ENCODE measurements at regions not wholly inside any gene's neighbourhood (a gene's known extent, or its start where the extent isn't known, plus 50 kb on each side); places are given as distances from the start of the nearest gene placed in this dataset.

DNA sequence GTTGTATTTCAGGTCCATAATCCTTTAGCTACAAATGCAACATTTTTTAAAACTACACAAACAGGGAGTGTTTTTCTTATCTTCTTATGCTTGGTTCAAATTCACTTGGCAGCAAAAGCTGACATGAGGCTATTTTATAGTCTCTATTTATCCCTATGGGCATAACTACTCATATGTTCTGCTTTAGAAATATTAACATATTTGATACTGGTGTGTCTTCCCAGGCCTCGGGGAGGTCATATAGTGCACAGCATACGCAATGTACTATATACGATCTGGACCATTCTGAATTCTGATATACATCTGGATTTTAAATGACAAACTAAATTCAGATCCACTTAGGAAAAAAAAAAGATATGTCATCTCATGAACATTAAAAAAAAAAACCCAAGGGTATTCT lies 69.2 kb downstream of the TFAP2C start:
- DNase-seq (ENCODE audit: low read depth, low spot score) (no peak), ATAC-seq (no peak)
- no peak overlapping the region for H3K27ac ChIP-seq (ENCODE audit: low read length)
- TF ChIP-seq, protein P1, sequence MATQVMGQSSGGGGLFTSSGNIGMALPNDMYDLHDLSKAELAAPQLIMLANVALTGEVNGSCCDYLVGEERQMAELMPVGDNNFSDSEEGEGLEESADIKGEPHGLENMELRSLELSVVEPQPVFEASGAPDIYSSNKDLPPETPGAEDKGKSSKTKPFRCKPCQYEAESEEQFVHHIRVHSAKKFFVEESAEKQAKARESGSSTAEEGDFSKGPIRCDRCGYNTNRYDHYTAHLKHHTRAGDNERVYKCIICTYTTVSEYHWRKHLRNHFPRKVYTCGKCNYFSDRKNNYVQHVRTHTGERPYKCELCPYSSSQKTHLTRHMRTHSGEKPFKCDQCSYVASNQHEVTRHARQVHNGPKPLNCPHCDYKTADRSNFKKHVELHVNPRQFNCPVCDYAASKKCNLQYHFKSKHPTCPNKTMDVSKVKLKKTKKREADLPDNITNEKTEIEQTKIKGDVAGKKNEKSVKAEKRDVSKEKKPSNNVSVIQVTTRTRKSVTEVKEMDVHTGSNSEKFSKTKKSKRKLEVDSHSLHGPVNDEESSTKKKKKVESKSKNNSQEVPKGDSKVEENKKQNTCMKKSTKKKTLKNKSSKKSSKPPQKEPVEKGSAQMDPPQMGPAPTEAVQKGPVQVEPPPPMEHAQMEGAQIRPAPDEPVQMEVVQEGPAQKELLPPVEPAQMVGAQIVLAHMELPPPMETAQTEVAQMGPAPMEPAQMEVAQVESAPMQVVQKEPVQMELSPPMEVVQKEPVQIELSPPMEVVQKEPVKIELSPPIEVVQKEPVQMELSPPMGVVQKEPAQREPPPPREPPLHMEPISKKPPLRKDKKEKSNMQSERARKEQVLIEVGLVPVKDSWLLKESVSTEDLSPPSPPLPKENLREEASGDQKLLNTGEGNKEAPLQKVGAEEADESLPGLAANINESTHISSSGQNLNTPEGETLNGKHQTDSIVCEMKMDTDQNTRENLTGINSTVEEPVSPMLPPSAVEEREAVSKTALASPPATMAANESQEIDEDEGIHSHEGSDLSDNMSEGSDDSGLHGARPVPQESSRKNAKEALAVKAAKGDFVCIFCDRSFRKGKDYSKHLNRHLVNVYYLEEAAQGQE (IDR thresholded peaks at IDR 0.05; ENCODE audit: insufficient read depth in 1 of 2, low read depth in 2 of 2, low read length in 1 of 2): no peak
- TF ChIP-seq TCF7L2 (IDR thresholded peaks at IDR 0.05; ENCODE audit: low read depth, low read length) (no peak), SIN3A (IDR thresholded peaks at IDR 0.05; ENCODE audit: borderline replicate concordance, insufficient read depth, low read depth, low read length) (no peak), POLR2AphosphoS5 (IDR thresholded peaks at IDR 0.05; ENCODE audit: low read depth, low read length) (no peak)
- TF ChIP-seq, protein P2, sequence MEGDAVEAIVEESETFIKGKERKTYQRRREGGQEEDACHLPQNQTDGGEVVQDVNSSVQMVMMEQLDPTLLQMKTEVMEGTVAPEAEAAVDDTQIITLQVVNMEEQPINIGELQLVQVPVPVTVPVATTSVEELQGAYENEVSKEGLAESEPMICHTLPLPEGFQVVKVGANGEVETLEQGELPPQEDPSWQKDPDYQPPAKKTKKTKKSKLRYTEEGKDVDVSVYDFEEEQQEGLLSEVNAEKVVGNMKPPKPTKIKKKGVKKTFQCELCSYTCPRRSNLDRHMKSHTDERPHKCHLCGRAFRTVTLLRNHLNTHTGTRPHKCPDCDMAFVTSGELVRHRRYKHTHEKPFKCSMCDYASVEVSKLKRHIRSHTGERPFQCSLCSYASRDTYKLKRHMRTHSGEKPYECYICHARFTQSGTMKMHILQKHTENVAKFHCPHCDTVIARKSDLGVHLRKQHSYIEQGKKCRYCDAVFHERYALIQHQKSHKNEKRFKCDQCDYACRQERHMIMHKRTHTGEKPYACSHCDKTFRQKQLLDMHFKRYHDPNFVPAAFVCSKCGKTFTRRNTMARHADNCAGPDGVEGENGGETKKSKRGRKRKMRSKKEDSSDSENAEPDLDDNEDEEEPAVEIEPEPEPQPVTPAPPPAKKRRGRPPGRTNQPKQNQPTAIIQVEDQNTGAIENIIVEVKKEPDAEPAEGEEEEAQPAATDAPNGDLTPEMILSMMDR (IDR thresholded peaks at IDR 0.05): no peak
- ChIA-PET POLR2A (interaction anchor here (0.9 kb wide), 1 partner anchor 14 kb away, joined by 3 read pairs; no protein-coding TSS in a partner anchor), CTCF (no interaction called here)
- H3K36me3 ChIP-seq (ENCODE audit: control insufficient read depth, insufficient read depth, low read length): no peaks in the 10 kb centered on the region
- no peak overlapping the region for H3K4me3 ChIP-seq (ENCODE audit: low read depth in 2 of 2, low read length in 2 of 2)
- intact Hi-C loops (cut with micrococcal nuclease; ENCODE audit: unreplicated experiment) (no loop called here), in situ Hi-C loops (cut with HindIII; ENCODE audit: low pct_unique_long_range_greater_than_20kb, low sequenced_read_pairs) (no loop called here)
- BruUV-seq (replicated peaks): no TSS peak
- no peaks in the 10 kb centered on the region for H3K27me3 ChIP-seq (ENCODE audit: control insufficient read depth, insufficient read depth, low read length)
- no peaks in the 10 kb centered on the region for H3K9me3 ChIP-seq (ENCODE audit: control insufficient read depth, insufficient read depth, low read depth, low read length)
- H3K4me1 ChIP-seq (ENCODE audit: control insufficient read depth, insufficient read depth, low read length): no peaks in the 10 kb centered on the region

DNA sequence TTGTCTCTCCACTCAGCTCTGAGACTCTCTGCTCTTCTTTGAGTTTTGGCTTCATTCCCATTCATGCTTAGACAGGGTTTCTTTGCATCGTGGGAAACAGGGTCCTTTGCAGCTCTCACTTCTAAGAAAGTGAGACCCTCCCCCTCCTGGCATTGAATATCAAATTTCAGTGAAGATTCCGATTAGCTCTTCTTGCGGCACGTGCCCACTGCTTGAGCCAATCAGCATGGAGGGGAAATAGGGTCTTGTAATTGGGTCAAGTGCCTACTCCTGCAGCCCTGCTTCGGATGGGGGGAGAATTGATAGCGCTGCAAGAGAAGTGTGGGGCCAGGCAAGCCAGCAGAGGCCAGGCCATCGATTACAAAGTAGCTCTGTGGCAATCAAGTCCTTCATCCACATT lies 69.6 kb downstream of the TFAP2C start:
- ChIA-PET POLR2A (interaction anchor here (0.9 kb wide), 1 partner anchor 13 kb away, joined by 3 read pairs; no protein-coding TSS in a partner anchor), CTCF (interaction anchor here (0.5 to 0.8 kb wide), 2 partner anchors 12 to 14 kb away, joined by 3 read pairs; no protein-coding TSS in a partner anchor)
- in situ Hi-C loops (cut with HindIII; ENCODE audit: low pct_unique_long_range_greater_than_20kb, low sequenced_read_pairs) (no loop called here), intact Hi-C loops (cut with micrococcal nuclease; ENCODE audit: unreplicated experiment) (no loop called here)
- H3K27me3 ChIP-seq (ENCODE audit: control insufficient read depth, insufficient read depth, low read length): no peaks in the 10 kb centered on the region
- TF ChIP-seq POLR2AphosphoS5 (IDR thresholded peaks at IDR 0.05; ENCODE audit: low read depth, low read length) (no peak), TCF7L2 (IDR thresholded peaks at IDR 0.05; ENCODE audit: low read depth, low read length) (no peak), SIN3A (IDR thresholded peaks at IDR 0.05; ENCODE audit: borderline replicate concordance, insufficient read depth, low read depth, low read length) (no peak)
- TF ChIP-seq, protein P1 (IDR thresholded peaks at IDR 0.05; ENCODE audit: insufficient read depth in 1 of 2, low read depth in 2 of 2, low read length in 1 of 2): no peak
- TF ChIP-seq, protein P2 (IDR thresholded peaks at IDR 0.05): no peak
- no peaks in the 10 kb centered on the region for H3K9me3 ChIP-seq (ENCODE audit: control insufficient read depth, insufficient read depth, low read depth, low read length)
- no peaks in the 10 kb centered on the region for H3K36me3 ChIP-seq (ENCODE audit: control insufficient read depth, insufficient read depth, low read length)
- no peak overlapping the region for H3K4me3 ChIP-seq (ENCODE audit: low read depth in 2 of 2, low read length in 2 of 2)
- no peak overlapping the region for H3K27ac ChIP-seq (ENCODE audit: low read length)
- DNase-seq (ENCODE audit: low read depth, low spot score) (no peak), ATAC-seq (no peak)
- no TSS peak for BruUV-seq (replicated peaks)
- H3K4me1 ChIP-seq (ENCODE audit: control insufficient read depth, insufficient read depth, low read length): no peaks in the 10 kb centered on the region
